ENCODE measurements at regions not wholly inside any gene's neighbourhood (a gene's known extent, or its start where the extent isn't known, plus 50 kb on each side); places are given as distances from the start of the nearest gene placed in this dataset.

GRCh38 chr2:57894381-57894780 is 152.2 kb upstream of the VRK2 start:
- 97 to 100% methylated on average over 2 of the region's 2 CpGs for WGBS, 2 experiments (ENCODE audit: low coverage in 1 of 2, low lambda C conversion rate in 2 of 2, missing lambda C conversion rate in 2 of 2)
- Histone ChIP-seq H3K27me3 (replicated peaks; ENCODE audit: insufficient read depth) (no peaks in the 10 kb centered on the region), H3K4me1 (ENCODE audit: insufficient read depth) (peaks cover 17% of the 10 kb centered on the region), H3K79me2 (ENCODE audit: insufficient read depth) (no peaks in the 10 kb centered on the region), H3K9me2 (ENCODE audit: insufficient read depth) (no peaks in the 10 kb centered on the region), H3F3A (ENCODE audit: insufficient read depth) (peaks cover 12% of the 10 kb centered on the region), H3K4me2 (ENCODE audit: unreplicated experiment) (no peak overlapping the region), H3K9me3 (ENCODE audit: low read depth) (no peaks in the 10 kb centered on the region), H3K4me3 (no peak overlapping the region), H3K27ac (no peak overlapping the region), H3K9ac (no peak overlapping the region), H4K20me1 (ENCODE audit: insufficient read depth) (no peaks in the 10 kb centered on the region), H3K36me3 (ENCODE audit: low read depth) (no peaks in the 10 kb centered on the region), H2AFZ (no peak overlapping the region)
- in situ Hi-C loops (cut with MboI), result no loop called here
- no peak for DNase-seq
- TF ChIP-seq EZH2 (IDR thresholded peaks at IDR 0.05; ENCODE audit: insufficient read depth, poor library complexity, severe bottlenecking) (no peak), EZH2phosphoT487 (IDR thresholded peaks at IDR 0.05; ENCODE audit: insufficient read depth, low read depth) (no peak)

- H3K9me2 ChIP-seq (ENCODE audit: insufficient read depth), result no peaks in the 10 kb centered on the region
- DNase-seq, result no peak
- no peaks in the 10 kb centered on the region for H3K27me3 ChIP-seq (replicated peaks; ENCODE audit: insufficient read depth)
- H3K36me3 ChIP-seq (ENCODE audit: low read depth), result no peaks in the 10 kb centered on the region
- no peak overlapping the region for H3K4me2 ChIP-seq (ENCODE audit: unreplicated experiment)
- H4K20me1 ChIP-seq (ENCODE audit: insufficient read depth), result no peaks in the 10 kb centered on the region
- no peak overlapping the region for H2AFZ ChIP-seq
- no peaks in the 10 kb centered on the region for H3F3A ChIP-seq (ENCODE audit: insufficient read depth)
- no peaks in the 10 kb centered on the region for H3K4me1 ChIP-seq (ENCODE audit: insufficient read depth)
- H3K9me3 ChIP-seq (ENCODE audit: low read depth), result no peaks in the 10 kb centered on the region
- WGBS, 2 experiments (ENCODE audit: low coverage in 1 of 2, low lambda C conversion rate in 2 of 2, missing lambda C conversion rate in 2 of 2), result 95% methylated on average over 1 of the region's 1 CpG
- H3K9ac ChIP-seq, result no peak overlapping the region
- H3K4me3 ChIP-seq, result no peak overlapping the region
- H3K79me2 ChIP-seq (ENCODE audit: insufficient read depth), result no peaks in the 10 kb centered on the region
- no peak overlapping the region for H3K27ac ChIP-seq
- TF ChIP-seq EZH2 (IDR thresholded peaks at IDR 0.05; ENCODE audit: insufficient read depth, poor library complexity, severe bottlenecking) (no peak), EZH2phosphoT487 (IDR thresholded peaks at IDR 0.05; ENCODE audit: insufficient read depth, low read depth) (no peak)
- in situ Hi-C loops (cut with MboI), result no loop called here
Observed at GRCh38 chr2:57897920-57898319, 148.7 kb upstream of the VRK2 start.

DNA sequence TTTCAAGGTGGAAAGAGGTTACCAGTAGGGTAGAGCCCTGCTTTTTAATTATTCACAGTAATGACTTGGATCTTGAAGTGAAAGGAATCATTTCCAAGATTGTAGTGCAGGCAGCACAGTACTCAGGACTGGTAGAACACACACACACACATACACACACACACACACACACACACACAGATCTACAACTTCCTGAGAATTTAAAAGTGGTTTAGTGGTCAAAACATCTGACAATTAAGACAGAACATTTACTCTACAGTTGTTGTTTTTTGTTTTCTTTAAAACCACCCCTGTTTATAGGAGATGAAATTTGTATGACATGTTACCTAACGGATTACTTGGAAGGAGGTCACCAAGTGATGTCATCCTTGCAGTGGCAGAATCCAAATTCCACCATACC is 146.7 kb upstream of the VRK2 start:
- in situ Hi-C loops (cut with MboI), result loop anchor here (25.0 kb wide), 1 partner anchor 537 kb away; no protein-coding TSS in a partner anchor
- no peaks in the 10 kb centered on the region for H3K36me3 ChIP-seq (ENCODE audit: low read depth)
- no peaks in the 10 kb centered on the region for H3K27me3 ChIP-seq (replicated peaks; ENCODE audit: insufficient read depth)
- H3K9me2 ChIP-seq (ENCODE audit: insufficient read depth), result no peaks in the 10 kb centered on the region
- H2AFZ ChIP-seq, result no peak overlapping the region
- no peaks in the 10 kb centered on the region for H3K9me3 ChIP-seq (ENCODE audit: low read depth)
- H3K79me2 ChIP-seq (ENCODE audit: insufficient read depth), result no peaks in the 10 kb centered on the region
- no peak overlapping the region for H3K4me3 ChIP-seq
- no peak for DNase-seq
- TF ChIP-seq EZH2phosphoT487 (IDR thresholded peaks at IDR 0.05; ENCODE audit: insufficient read depth, low read depth), result no peak
- no peak for TF ChIP-seq EZH2 (IDR thresholded peaks at IDR 0.05; ENCODE audit: insufficient read depth, poor library complexity, severe bottlenecking)
- no peak overlapping the region for H3K4me2 ChIP-seq (ENCODE audit: unreplicated experiment)
- H3K4me1 ChIP-seq (ENCODE audit: insufficient read depth), result no peaks in the 10 kb centered on the region
- H3K9ac ChIP-seq, result no peak overlapping the region
- no peaks in the 10 kb centered on the region for H4K20me1 ChIP-seq (ENCODE audit: insufficient read depth)
- 89 to 92% methylated on average over 1 of the region's 1 CpG for WGBS, 2 experiments (ENCODE audit: low coverage in 1 of 2, low lambda C conversion rate in 2 of 2, missing lambda C conversion rate in 2 of 2)
- no peaks in the 10 kb centered on the region for H3F3A ChIP-seq (ENCODE audit: insufficient read depth)
- H3K27ac ChIP-seq, result no peak overlapping the region

- no peaks in the 10 kb centered on the region for H3K36me3 ChIP-seq (ENCODE audit: low read depth)
- no peaks in the 10 kb centered on the region for H3K9me3 ChIP-seq (ENCODE audit: low read depth)
- no peak overlapping the region for H3K27ac ChIP-seq
- TF ChIP-seq EZH2 (IDR thresholded peaks at IDR 0.05; ENCODE audit: insufficient read depth, poor library complexity, severe bottlenecking), result no peak
- TF ChIP-seq EZH2phosphoT487 (IDR thresholded peaks at IDR 0.05; ENCODE audit: insufficient read depth, low read depth), result no peak
- in situ Hi-C loops (cut with MboI), result loop anchor here (25.0 kb wide), 1 partner anchor 535 kb away; no protein-coding TSS in a partner anchor
- H3K4me1 ChIP-seq (ENCODE audit: insufficient read depth), result no peaks in the 10 kb centered on the region
- WGBS, 2 experiments (ENCODE audit: low coverage in 1 of 2, low lambda C conversion rate in 2 of 2, missing lambda C conversion rate in 2 of 2), result 77 to 82% methylated on average over 6 of the region's 6 CpGs
- H3F3A ChIP-seq (ENCODE audit: insufficient read depth), result no peaks in the 10 kb centered on the region
- no peak for DNase-seq
- H3K4me2 ChIP-seq (ENCODE audit: unreplicated experiment), result no peak overlapping the region
- no peak overlapping the region for H3K9ac ChIP-seq
- H3K27me3 ChIP-seq (replicated peaks; ENCODE audit: insufficient read depth), result no peaks in the 10 kb centered on the region
- H3K4me3 ChIP-seq, result no peak overlapping the region
- H3K9me2 ChIP-seq (ENCODE audit: insufficient read depth), result no peaks in the 10 kb centered on the region
- H2AFZ ChIP-seq, result no peak overlapping the region
- H3K79me2 ChIP-seq (ENCODE audit: insufficient read depth), result no peaks in the 10 kb centered on the region
- H4K20me1 ChIP-seq (ENCODE audit: insufficient read depth), result no peaks in the 10 kb centered on the region
Observed at GRCh38 chr2:57902578-57902977, 144.0 kb upstream of the VRK2 start.

Data from GM23248 (cell line).